Lower leg skin (tissue), 4 donors: ENCODE measurements at regions not wholly inside any gene's neighbourhood (a gene's known extent, or its start where the extent isn't known, plus 50 kb on each side); places are given as distances from the start of the nearest gene placed in this dataset.

Experiments
- DNase-seq, 2 donors: peaks; one replicate each; pipeline ENCODE4 v3.0.0-alpha.2; 2019; ENCODE audit warnings: low spot score in 2 of 2
- H3K4me3 ChIP-seq: fragments of 200-600 bp; sonication (generic); 2 replicates; pipeline ENCODE4 v1.5.1; 2017; ENCODE audit warnings: mild to moderate bottlenecking, low read depth; ENCODE audit not compliant: poor library complexity, severe bottlenecking
- CTCF ChIP-seq, 3 donors: fragments of 450-650 bp; IDR thresholded peaks; one replicate each; pipeline ENCODE4 v1.5.1; 2016; ENCODE audit warnings: antibody characterized with exemption in 3 of 3, mild to moderate bottlenecking in 3 of 3, moderate library complexity in 2 of 3
- POLR2A ChIP-seq, 2 donors: fragments of 450-650 bp; IDR thresholded peaks; one replicate each; pipeline ENCODE4 v1.6.1; 2016 to 2017; ENCODE audit warnings: antibody characterized with exemption in 2 of 2, mild to moderate bottlenecking in 1 of 2, moderate library complexity in 1 of 2
- WGBS, 2 donors: methylation state at CpG; one replicate each; pipeline ENCODE4 v1.1.5; 2018; 5-methylcytosine and 5-hydroxymethylcytosine counted together
- intact Hi-C: fragments of 100-400 bp; cut with DNase I; formaldehyde crosslinking; loops from one replicate; pipeline ENCODE4 v1.15.0; 2023; ENCODE audit warnings: low total_unique reads

GRCh38 chr11:30788849-30789248 lies 202.7 kb upstream of the MPPED2 start:
- intact Hi-C loops, result no loop called here
- TF ChIP-seq POLR2A (IDR thresholded peaks at IDR 0.05), result no peak
- TF ChIP-seq CTCF (IDR thresholded peaks at IDR 0.05), result no peak
- no peak for DNase-seq
- 83 to 87% methylated on average over 2 of the region's 2 CpGs for WGBS, 2 donors
- H3K4me3 ChIP-seq, result no peak overlapping the region

GRCh38 chr11:30786256-30787110 lies 200.3 kb upstream of the MPPED2 start:
- H3K4me3 ChIP-seq, result no peak overlapping the region
- intact Hi-C loops, result no loop called here
- 32 to 39% methylated on average over 4 of the region's 4 CpGs for WGBS, 2 donors
- TF ChIP-seq POLR2A (IDR thresholded peaks at IDR 0.05) (no peak), CTCF (IDR thresholded peaks at IDR 0.05) (no peak)
- no peak for DNase-seq

GRCh38 chr11:30778596-30778995 lies 192.4 kb upstream of the MPPED2 start:
- no peak overlapping the region for H3K4me3 ChIP-seq
- 31 to 35% methylated on average over 1 of the region's 1 CpG for WGBS, 2 donors
- DNase-seq, result no peak
- intact Hi-C loops, result no loop called here
- TF ChIP-seq POLR2A (IDR thresholded peaks at IDR 0.05) (no peak), CTCF (IDR thresholded peaks at IDR 0.05) (no peak)

DNA sequence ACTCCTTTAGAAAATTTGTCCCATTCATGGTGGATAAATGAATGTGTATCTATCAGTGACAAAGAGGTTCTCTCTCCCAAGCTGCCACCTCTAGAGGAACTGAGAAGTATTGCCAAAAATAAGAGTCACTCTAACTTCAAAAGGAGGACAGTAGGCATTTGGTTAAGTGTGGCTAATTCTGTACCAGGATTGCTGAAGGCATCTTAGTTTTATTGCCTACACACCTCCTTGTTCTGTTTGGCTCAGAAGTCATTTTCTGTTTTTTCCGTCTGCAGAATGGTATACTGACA lies 189.0 kb upstream of the MPPED2 start:
- intact Hi-C loops, result no loop called here
- no peak overlapping the region for H3K4me3 ChIP-seq
- no peak for TF ChIP-seq POLR2A (IDR thresholded peaks at IDR 0.05)
- no peak for TF ChIP-seq CTCF (IDR thresholded peaks at IDR 0.05)
- no peak for DNase-seq
- WGBS, 2 donors, result 25 to 50% methylated on average over 1 of the region's 1 CpG

DNA sequence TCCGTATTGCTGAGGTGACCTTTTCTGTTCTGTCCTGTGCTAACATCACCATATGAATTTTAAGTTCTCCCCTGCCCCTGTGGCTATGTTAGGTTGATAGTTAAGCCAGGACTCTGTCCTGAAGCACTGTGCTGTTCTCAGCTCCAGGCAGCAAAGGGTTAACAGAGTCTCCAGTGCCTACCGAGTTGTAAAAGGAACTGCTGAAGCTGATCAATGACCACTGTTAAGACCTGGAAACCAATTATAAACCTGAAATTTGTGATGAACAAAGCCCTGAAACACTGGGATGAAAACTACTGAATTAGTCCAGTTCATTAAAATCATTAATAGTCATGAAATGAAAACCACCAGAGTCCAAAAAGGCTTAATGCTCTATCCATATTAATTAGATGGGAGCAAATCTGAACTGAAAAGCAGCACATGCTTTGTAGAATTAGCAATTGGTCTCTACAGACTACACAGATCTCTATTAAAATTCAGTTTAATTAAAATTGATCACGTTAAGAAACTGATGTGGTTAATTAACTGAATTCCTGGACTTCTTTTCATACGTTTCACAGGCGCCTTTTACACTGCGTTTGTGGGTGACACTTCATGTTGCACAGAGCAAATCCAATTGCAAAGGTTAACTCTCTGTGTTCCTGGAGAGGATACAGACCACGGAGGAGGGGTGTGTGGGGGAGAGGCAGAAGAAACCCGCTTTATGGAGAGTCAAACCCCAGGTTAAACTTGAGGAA lies 188.5 kb upstream of the MPPED2 start:
- TF ChIP-seq CTCF (IDR thresholded peaks at IDR 0.05), result no peak
- TF ChIP-seq POLR2A (IDR thresholded peaks at IDR 0.05), result no peak
- intact Hi-C loops, result no loop called here
- DNase-seq, result no peak
- WGBS, 2 donors, result 27 to 31% methylated on average over 8 of the region's 8 CpGs
- H3K4me3 ChIP-seq, result no peak overlapping the region
